ENCODE measurements at regions not wholly inside any gene's neighbourhood (a gene's known extent, or its start where the extent isn't known, plus 50 kb on each side); places are given as distances from the start of the nearest gene placed in this dataset.
"Not testable (repeated sequence)": the region's sequence is repeated elsewhere in the genome, so short reads cannot be mapped to it uniquely, and the experiment has no call there.

DNA sequence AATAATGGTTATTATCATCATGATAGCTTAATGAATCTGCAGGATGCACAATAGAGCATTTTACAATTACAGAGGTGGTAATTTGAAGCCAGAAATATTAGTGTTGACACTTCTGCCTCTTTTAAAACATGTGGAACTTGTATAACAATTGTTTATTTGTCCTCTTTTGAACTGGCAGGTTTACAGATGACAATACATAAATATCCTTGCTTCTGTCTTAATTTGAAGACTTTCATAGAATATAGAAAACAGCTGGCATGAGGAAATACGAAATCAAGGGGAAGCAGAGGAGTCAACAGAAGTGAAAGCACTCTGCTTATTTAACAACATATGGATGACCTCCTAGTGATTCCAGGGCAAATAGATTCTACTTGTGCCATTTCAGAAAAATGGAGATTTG is 270.5 kb upstream of the SGO1 start:
- no peaks in the 10 kb centered on the region for H3K79me1 ChIP-seq (ENCODE audit: low read length)
- no peak overlapping the region for H3K4ac ChIP-seq (ENCODE audit: low read depth, low read length)
- no peak overlapping the region for H4K8ac ChIP-seq (ENCODE audit: low read depth, low read length)
- no peaks in the 10 kb centered on the region for H3K79me2 ChIP-seq (ENCODE audit: control insufficient read depth, insufficient read depth, low read length)
- no peaks in the 10 kb centered on the region for H3K27me3 ChIP-seq (ENCODE audit: insufficient read depth, low read length, poor library complexity)
- H2BK15ac ChIP-seq (replicated peaks; ENCODE audit: low read depth): no peak overlapping the region
- no peak overlapping the region for H3K18ac ChIP-seq (ENCODE audit: low read length)
- H3K9ac ChIP-seq (ENCODE audit: low read length): no peak overlapping the region
- H3K4me1 ChIP-seq (ENCODE audit: control insufficient read depth, low read depth, low read length): no peaks in the 10 kb centered on the region
- no peak overlapping the region for H3K27ac ChIP-seq (ENCODE audit: low read depth, low read length)
- H2BK120ac ChIP-seq (ENCODE audit: low read depth, low read length): no peak overlapping the region
- no peaks in the 10 kb centered on the region for H3K36me3 ChIP-seq (ENCODE audit: control insufficient read depth, insufficient read depth, low read length)
- H2AK5ac ChIP-seq (ENCODE audit: low read length): no peak overlapping the region
- no peak overlapping the region for H4K5ac ChIP-seq (ENCODE audit: low read length)
- H3K23ac ChIP-seq (ENCODE audit: low read length): no peak overlapping the region
- H3K4me3 ChIP-seq (ENCODE audit: low read length): no peak overlapping the region
- WGBS (ENCODE audit: extremely low coverage, insufficient coverage, low lambda C conversion rate): no CpG with 5 or more reads among the region's 1 CpG
- H3K4me2 ChIP-seq (ENCODE audit: low read length): no peak overlapping the region
- H2BK5ac ChIP-seq (ENCODE audit: low read length): no peak overlapping the region
- no peak overlapping the region for H3K56ac ChIP-seq (ENCODE audit: low read length)
- DNase-seq: no peak

DNA sequence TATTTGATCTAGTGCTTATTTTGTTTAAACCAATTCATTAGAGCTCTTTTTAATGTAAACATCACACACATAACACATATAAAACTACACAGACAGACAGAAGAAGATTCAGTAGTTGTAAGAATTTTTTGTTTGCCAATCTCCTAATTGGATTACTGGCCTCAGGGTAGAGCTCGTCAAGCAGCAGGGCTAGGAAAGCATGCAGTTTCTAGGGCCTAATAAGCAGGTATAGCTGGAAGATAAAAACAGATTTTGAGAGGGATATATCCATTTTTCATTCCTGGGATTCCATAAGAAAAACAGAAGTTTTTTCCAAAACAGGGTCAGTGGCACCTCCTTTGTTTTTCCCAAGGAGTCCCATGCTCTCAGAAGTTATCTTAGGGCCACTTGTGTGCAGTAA is 265.2 kb upstream of the SGO1 start:
- H2AK5ac ChIP-seq (ENCODE audit: low read length): no peak overlapping the region
- no CpG with 5 or more reads among the region's 1 CpG for WGBS (ENCODE audit: extremely low coverage, insufficient coverage, low lambda C conversion rate)
- no peaks in the 10 kb centered on the region for H3K4me1 ChIP-seq (ENCODE audit: control insufficient read depth, low read depth, low read length)
- no peak overlapping the region for H2BK15ac ChIP-seq (replicated peaks; ENCODE audit: low read depth)
- DNase-seq: peak; percentile 51
- no peaks in the 10 kb centered on the region for H3K79me1 ChIP-seq (ENCODE audit: low read length)
- no peak overlapping the region for H3K18ac ChIP-seq (ENCODE audit: low read length)
- no peak overlapping the region for H3K4me2 ChIP-seq (ENCODE audit: low read length)
- no peak overlapping the region for H3K4ac ChIP-seq (ENCODE audit: low read depth, low read length)
- H3K27ac ChIP-seq (ENCODE audit: low read depth, low read length): no peak overlapping the region
- H3K4me3 ChIP-seq (ENCODE audit: low read length): no peak overlapping the region
- no peaks in the 10 kb centered on the region for H3K36me3 ChIP-seq (ENCODE audit: control insufficient read depth, insufficient read depth, low read length)
- H4K8ac ChIP-seq (ENCODE audit: low read depth, low read length): no peak overlapping the region
- no peak overlapping the region for H3K56ac ChIP-seq (ENCODE audit: low read length)
- no peak overlapping the region for H3K23ac ChIP-seq (ENCODE audit: low read length)
- no peaks in the 10 kb centered on the region for H3K79me2 ChIP-seq (ENCODE audit: control insufficient read depth, insufficient read depth, low read length)
- no peaks in the 10 kb centered on the region for H3K27me3 ChIP-seq (ENCODE audit: insufficient read depth, low read length, poor library complexity)
- H4K5ac ChIP-seq (ENCODE audit: low read length): no peak overlapping the region
- no peak overlapping the region for H2BK120ac ChIP-seq (ENCODE audit: low read depth, low read length)
- no peak overlapping the region for H2BK5ac ChIP-seq (ENCODE audit: low read length)
- H3K9ac ChIP-seq (ENCODE audit: low read length): no peak overlapping the region

DNA sequence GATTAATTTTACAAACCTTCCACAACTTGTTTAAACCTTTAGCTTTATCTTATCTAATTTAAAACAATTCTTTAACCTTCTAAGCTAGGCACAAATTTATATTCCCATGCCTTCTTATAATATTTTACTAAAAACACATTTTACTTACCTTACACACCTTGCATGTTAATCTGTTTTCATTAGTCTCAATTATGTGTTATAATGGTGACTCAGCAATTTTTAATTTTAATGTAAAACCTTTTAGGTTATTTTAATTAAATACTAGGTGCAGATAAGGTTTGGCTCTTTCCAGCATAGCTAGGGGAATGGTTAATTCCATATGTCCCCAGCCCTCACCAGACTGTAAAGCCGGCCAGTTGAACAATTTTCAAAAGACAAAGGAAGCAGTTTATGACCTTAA is 264.6 kb upstream of the SGO1 start:
- Histone ChIP-seq H3K4me3 (ENCODE audit: low read length) (no peak overlapping the region), H3K4me1 (ENCODE audit: control insufficient read depth, low read depth, low read length) (no peaks in the 10 kb centered on the region), H2BK120ac (ENCODE audit: low read depth, low read length) (no peak overlapping the region), H2BK15ac (replicated peaks; ENCODE audit: low read depth) (no peak overlapping the region), H3K18ac (ENCODE audit: low read length) (no peak overlapping the region), H4K5ac (ENCODE audit: low read length) (no peak overlapping the region), H2BK5ac (ENCODE audit: low read length) (no peak overlapping the region), H3K4me2 (ENCODE audit: low read length) (no peak overlapping the region), H3K4ac (ENCODE audit: low read depth, low read length) (no peak overlapping the region), H3K79me2 (ENCODE audit: control insufficient read depth, insufficient read depth, low read length) (no peaks in the 10 kb centered on the region), H3K79me1 (ENCODE audit: low read length) (no peaks in the 10 kb centered on the region), H4K8ac (ENCODE audit: low read depth, low read length) (no peak overlapping the region), H3K36me3 (ENCODE audit: control insufficient read depth, insufficient read depth, low read length) (no peaks in the 10 kb centered on the region), H3K9ac (ENCODE audit: low read length) (no peak overlapping the region), H3K27ac (ENCODE audit: low read depth, low read length) (no peak overlapping the region), H3K23ac (ENCODE audit: low read length) (no peak overlapping the region), H3K27me3 (ENCODE audit: insufficient read depth, low read length, poor library complexity) (no peaks in the 10 kb centered on the region), H2AK5ac (ENCODE audit: low read length) (no peak overlapping the region), H3K56ac (ENCODE audit: low read length) (no peak overlapping the region)
- DNase-seq: no peak
- WGBS (ENCODE audit: extremely low coverage, insufficient coverage, low lambda C conversion rate): no CpG with 5 or more reads among the region's 1 CpG

DNA sequence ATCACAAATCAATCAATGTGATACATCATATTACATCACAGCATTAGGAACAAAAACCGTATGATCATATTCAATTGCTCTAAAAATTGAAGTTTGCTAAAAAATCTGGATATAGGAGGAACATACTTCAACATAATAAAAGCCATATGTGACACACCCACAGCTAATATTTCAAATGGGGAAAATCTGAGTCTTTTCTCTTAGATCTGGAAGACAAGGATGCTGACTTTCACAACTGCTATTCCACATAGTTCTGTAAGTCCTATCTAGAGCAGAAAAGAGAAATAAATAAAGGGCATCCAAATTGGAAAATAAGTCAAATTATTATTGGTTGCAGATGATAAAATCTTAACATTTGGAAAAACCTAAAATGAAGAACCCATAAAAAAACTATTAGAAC is 256.8 kb upstream of the SGO1 start:
- Histone ChIP-seq H4K8ac (ENCODE audit: low read depth, low read length) (no peak overlapping the region), H3K4me2 (ENCODE audit: low read length) (no peak overlapping the region), H3K79me1 (ENCODE audit: low read length) (no peaks in the 10 kb centered on the region), H3K36me3 (ENCODE audit: control insufficient read depth, insufficient read depth, low read length) (no peaks in the 10 kb centered on the region), H3K23ac (ENCODE audit: low read length) (no peak overlapping the region), H2AK5ac (ENCODE audit: low read length) (no peak overlapping the region), H2BK120ac (ENCODE audit: low read depth, low read length) (no peak overlapping the region), H2BK15ac (replicated peaks; ENCODE audit: low read depth) (no peak overlapping the region), H3K9ac (ENCODE audit: low read length) (no peak overlapping the region), H3K27me3 (ENCODE audit: insufficient read depth, low read length, poor library complexity) (no peaks in the 10 kb centered on the region), H4K5ac (ENCODE audit: low read length) (no peak overlapping the region), H3K4ac (ENCODE audit: low read depth, low read length) (no peak overlapping the region), H3K56ac (ENCODE audit: low read length) (no peak overlapping the region), H3K79me2 (ENCODE audit: control insufficient read depth, insufficient read depth, low read length) (no peaks in the 10 kb centered on the region), H3K4me1 (ENCODE audit: control insufficient read depth, low read depth, low read length) (no peaks in the 10 kb centered on the region), H2BK5ac (ENCODE audit: low read length) (no peak overlapping the region), H3K4me3 (ENCODE audit: low read length) (no peak overlapping the region), H3K27ac (ENCODE audit: low read depth, low read length) (no peak overlapping the region), H3K18ac (ENCODE audit: low read length) (no peak overlapping the region)
- no peak for DNase-seq
- no CpG with 5 or more reads among the region's 1 CpG for WGBS (ENCODE audit: extremely low coverage, insufficient coverage, low lambda C conversion rate)

DNA sequence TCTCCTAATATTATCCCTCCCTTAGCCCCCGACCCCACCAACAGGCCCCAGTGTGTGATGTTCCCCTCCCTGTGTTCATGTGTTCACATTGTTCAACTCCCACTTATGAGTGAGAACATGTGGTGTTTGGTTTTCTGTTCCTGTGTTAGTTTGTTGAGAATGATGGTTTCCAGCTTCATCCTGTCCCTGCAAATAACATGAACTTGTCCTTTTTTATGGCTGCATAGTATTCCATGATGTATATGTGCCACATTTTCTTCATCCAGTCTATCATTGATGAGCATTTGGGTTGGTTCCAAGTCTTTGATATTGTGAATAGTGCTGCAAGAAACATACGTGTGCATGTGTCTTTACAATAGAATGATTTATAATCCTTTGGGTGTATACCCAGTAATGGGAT is 241.3 kb upstream of the SGO1 start:
- H3K18ac ChIP-seq (ENCODE audit: low read length); H3K27ac ChIP-seq (ENCODE audit: low read depth, low read length); H3K9ac ChIP-seq (ENCODE audit: low read length); H2BK120ac ChIP-seq (ENCODE audit: low read depth, low read length); H2AK5ac ChIP-seq (ENCODE audit: low read length); DNase-seq; H3K79me1 ChIP-seq (ENCODE audit: low read length); H3K23ac ChIP-seq (ENCODE audit: low read length); H3K79me2 ChIP-seq (ENCODE audit: control insufficient read depth, insufficient read depth, low read length); H2BK15ac ChIP-seq (replicated peaks; ENCODE audit: low read depth); H3K56ac ChIP-seq (ENCODE audit: low read length); H3K4me2 ChIP-seq (ENCODE audit: low read length); H4K8ac ChIP-seq (ENCODE audit: low read depth, low read length); H3K4ac ChIP-seq (ENCODE audit: low read depth, low read length); H3K27me3 ChIP-seq (ENCODE audit: insufficient read depth, low read length, poor library complexity); H3K36me3 ChIP-seq (ENCODE audit: control insufficient read depth, insufficient read depth, low read length); H2BK5ac ChIP-seq (ENCODE audit: low read length); H3K4me3 ChIP-seq (ENCODE audit: low read length); H3K4me1 ChIP-seq (ENCODE audit: control insufficient read depth, low read depth, low read length); H4K5ac ChIP-seq (ENCODE audit: low read length): not testable (repeated sequence)
- no CpG with 5 or more reads among the region's 2 CpGs for WGBS (ENCODE audit: extremely low coverage, insufficient coverage, low lambda C conversion rate)

DNA sequence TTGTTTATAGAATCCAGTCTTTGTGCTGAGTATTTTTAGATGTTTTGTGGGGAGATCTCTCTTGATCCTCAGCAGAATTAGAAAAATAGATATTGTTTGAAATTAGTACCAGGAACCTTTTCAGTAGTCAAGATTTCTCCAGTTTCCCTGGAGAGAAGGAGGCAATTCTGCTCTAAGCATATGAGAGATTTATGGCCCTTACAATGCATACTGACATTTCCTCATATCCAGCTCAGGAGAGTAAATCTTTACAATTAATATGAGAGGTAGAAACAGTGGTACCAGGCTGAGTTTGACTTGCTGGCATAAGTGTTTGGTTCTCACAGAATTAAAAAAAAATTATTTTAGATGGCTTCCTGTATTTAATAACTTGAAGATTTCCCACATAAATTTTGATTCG is 239.1 kb upstream of the SGO1 start:
- no peak overlapping the region for H3K9ac ChIP-seq (ENCODE audit: low read length)
- H2BK5ac ChIP-seq (ENCODE audit: low read length): no peak overlapping the region
- WGBS (ENCODE audit: extremely low coverage, insufficient coverage, low lambda C conversion rate): no CpG with 5 or more reads among the region's 1 CpG
- no peak overlapping the region for H3K4me2 ChIP-seq (ENCODE audit: low read length)
- no peaks in the 10 kb centered on the region for H3K4me1 ChIP-seq (ENCODE audit: control insufficient read depth, low read depth, low read length)
- H2BK15ac ChIP-seq (replicated peaks; ENCODE audit: low read depth): no peak overlapping the region
- H4K8ac ChIP-seq (ENCODE audit: low read depth, low read length): no peak overlapping the region
- no peak overlapping the region for H3K18ac ChIP-seq (ENCODE audit: low read length)
- no peaks in the 10 kb centered on the region for H3K27me3 ChIP-seq (ENCODE audit: insufficient read depth, low read length, poor library complexity)
- H3K56ac ChIP-seq (ENCODE audit: low read length): no peak overlapping the region
- H2AK5ac ChIP-seq (ENCODE audit: low read length): no peak overlapping the region
- no peak overlapping the region for H2BK120ac ChIP-seq (ENCODE audit: low read depth, low read length)
- H3K23ac ChIP-seq (ENCODE audit: low read length): no peak overlapping the region
- DNase-seq: no peak
- no peak overlapping the region for H3K27ac ChIP-seq (ENCODE audit: low read depth, low read length)
- H3K79me2 ChIP-seq (ENCODE audit: control insufficient read depth, insufficient read depth, low read length): no peaks in the 10 kb centered on the region
- no peaks in the 10 kb centered on the region for H3K36me3 ChIP-seq (ENCODE audit: control insufficient read depth, insufficient read depth, low read length)
- no peaks in the 10 kb centered on the region for H3K79me1 ChIP-seq (ENCODE audit: low read length)
- H4K5ac ChIP-seq (ENCODE audit: low read length): no peak overlapping the region
- no peak overlapping the region for H3K4me3 ChIP-seq (ENCODE audit: low read length)
- no peak overlapping the region for H3K4ac ChIP-seq (ENCODE audit: low read depth, low read length)

Data from mesendoderm (in vitro differentiated cells).